HG03439 (cell line): ENCODE measurements at regions not wholly inside any gene's neighbourhood (a gene's known extent, or its start where the extent isn't known, plus 50 kb on each side); places are given as distances from the start of the nearest gene placed in this dataset.

Experiments used
- ATAC-seq: cut with Tn5 transposase; IDR thresholded peaks from one replicate; pipeline ENCODE4 v1.9.1; 2021; ENCODE audit warnings: mild to moderate bottlenecking, moderate library complexity; ENCODE audit not compliant: unreplicated experiment

- no peak for ATAC-seq
Observed at GRCh38 chr5:1748271-1748670, 51.4 kb downstream of the MRPL36 start.

GRCh38 chr5:1747803-1748085 lies 51.9 kb downstream of the MRPL36 start:
- ATAC-seq: no peak

GRCh38 chr5:1747079-1747802 lies 52.4 kb downstream of the MRPL36 start:
- ATAC-seq: no peak

GRCh38 chr5:1746371-1747078 lies 53.1 kb downstream of the MRPL36 start:
- ATAC-seq: no peak

GRCh38 chr5:1745796-1746370 lies 53.8 kb downstream of the MRPL36 start:
- ATAC-seq: no peak

GRCh38 chr5:1745123-1745795 lies 54.4 kb downstream of the MRPL36 start:
- ATAC-seq: no peak

GRCh38 chr5:1744393-1745122 lies 55.1 kb downstream of the MRPL36 start:
- no peak for ATAC-seq

- ATAC-seq: no peak
Observed at GRCh38 chr5:1743769-1744085, 55.9 kb downstream of the MRPL36 start.

- no peak for ATAC-seq
Observed at GRCh38 chr5:1743061-1743768, 56.4 kb downstream of the MRPL36 start.

- ATAC-seq: peak; percentile 49
Observed at GRCh38 chr5:1737790-1738405, 61.7 kb downstream of the MRPL36 start.

- ATAC-seq: no peak
Observed at GRCh38 chr5:1736889-1737711, 62.5 kb downstream of the MRPL36 start.

- ATAC-seq: no peak
Observed at GRCh38 chr5:1736065-1736464, 63.6 kb downstream of the MRPL36 start.

- ATAC-seq: no peak
Observed at GRCh38 chr5:1735320-1735970, 64.2 kb downstream of the MRPL36 start.

GRCh38 chr5:1734908-1735289 lies 64.7 kb downstream of the MRPL36 start:
- no peak for ATAC-seq

- ATAC-seq: no peak
Observed at GRCh38 chr5:1734271-1734907, 65.2 kb downstream of the MRPL36 start.

- no peak for ATAC-seq
Observed at GRCh38 chr5:1733369-1733768, 66.3 kb downstream of the MRPL36 start.

GRCh38 chr5:1732945-1733344 lies 66.7 kb downstream of the MRPL36 start:
- ATAC-seq: no peak

- no peak for ATAC-seq
Observed at GRCh38 chr5:1732238-1732941, 67.2 kb downstream of the MRPL36 start.
